HG02973 (cell line): ENCODE measurements at regions not wholly inside any gene's neighbourhood (a gene's known extent, or its start where the extent isn't known, plus 50 kb on each side); places are given as distances from the start of the nearest gene placed in this dataset.
"Not testable (repeated sequence)": the region's sequence is repeated elsewhere in the genome, so short reads cannot be mapped to it uniquely, and the experiment has no call there.

Experiments
- ATAC-seq: cut with Tn5 transposase; IDR thresholded peaks from one replicate; pipeline ENCODE4 v1.9.1; 2021; ENCODE audit warnings: moderate library complexity; ENCODE audit not compliant: unreplicated experiment

DNA sequence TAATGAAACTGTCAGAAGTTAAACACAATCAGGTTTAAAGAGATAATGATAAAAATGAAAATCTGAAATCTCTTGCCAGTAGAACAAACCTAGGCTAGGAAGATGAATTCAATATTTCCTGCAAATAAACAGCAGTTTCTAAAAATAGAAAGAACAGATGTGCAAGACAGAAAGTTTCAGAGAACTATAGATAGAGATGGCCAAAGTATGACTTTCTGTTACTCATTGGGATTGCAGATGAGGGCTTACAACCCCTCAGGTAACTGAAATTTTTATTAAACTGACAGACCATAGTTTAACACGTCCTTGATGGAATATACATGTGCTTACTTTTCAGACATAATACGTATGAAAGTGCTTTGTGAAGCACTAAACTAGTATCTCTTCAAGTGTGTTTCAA lies 82.3 kb upstream of the PPARGC1A start:
- no peak for ATAC-seq

DNA sequence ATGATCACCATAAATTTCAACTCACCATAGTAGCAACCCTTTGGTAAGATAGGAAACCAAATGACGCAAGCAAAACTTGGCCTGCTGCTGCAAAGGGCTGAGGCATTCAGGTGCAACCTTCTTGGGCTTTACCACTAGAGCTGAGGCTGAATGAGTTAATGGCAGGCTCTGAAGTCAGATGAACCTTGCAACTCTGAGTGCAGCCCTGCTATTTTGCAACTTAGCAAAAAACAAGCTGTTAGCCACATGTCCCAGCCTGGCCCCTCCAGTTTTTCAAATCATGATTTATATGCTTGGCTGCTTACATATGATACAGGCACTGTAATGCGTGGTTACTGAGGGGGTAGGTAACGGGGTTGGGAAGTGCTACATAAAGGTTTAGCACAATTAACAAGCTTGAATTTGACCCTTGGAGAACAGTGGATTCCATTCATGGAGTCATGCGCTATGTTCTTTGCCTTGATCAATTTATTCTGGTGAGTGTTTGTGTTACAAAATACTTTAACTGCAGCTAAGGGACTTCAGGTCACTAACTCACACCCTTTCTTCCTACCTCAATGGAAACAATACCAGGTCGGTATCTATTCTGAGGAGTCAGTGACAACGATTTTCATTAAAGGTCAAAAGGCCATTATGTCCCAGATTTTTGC lies 80.5 kb upstream of the PPARGC1A start:
- ATAC-seq, result no peak

DNA sequence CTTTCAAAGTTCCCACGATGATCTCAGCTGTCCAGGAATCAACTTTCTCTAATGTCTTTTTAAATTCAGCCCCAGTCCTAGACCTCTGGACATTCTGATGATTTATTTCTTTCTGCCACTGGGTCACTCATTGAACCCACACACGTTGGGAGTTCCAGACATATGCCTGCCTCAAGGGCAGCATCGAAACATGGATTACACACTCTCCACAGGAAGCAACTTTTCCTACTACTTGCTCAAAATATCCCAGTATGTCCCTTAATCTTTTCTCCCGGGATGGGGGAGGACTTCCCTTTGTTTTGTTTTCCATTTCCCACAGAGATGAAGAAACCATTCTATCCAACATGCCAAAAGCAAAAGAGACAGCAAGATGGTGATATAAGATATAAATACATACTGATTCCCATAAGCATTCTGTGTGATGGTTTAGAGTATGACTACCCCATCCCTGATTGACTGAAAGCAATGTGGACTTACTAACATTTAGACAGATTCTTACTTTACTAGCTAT lies 79.8 kb upstream of the PPARGC1A start:
- ATAC-seq, result no peak

DNA sequence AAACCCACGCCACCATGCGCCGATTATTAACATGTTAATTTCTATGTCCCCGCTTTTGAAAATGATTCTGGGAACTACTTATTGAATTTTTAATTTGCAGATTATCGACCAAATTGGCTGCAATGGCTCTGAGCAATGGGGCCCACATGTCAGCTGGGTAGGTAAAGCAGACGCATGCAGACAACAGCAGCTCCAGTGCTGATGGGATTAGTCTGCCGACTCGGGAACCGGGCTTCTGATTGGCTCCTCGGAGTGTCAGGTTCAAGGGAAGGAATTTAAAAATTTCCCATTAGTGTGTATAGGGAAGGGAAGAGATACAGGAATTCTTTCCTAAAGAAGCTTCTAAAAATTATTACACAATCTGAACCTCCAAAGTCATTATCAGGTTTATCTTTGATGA lies 77.4 kb upstream of the PPARGC1A start:
- no peak for ATAC-seq

DNA sequence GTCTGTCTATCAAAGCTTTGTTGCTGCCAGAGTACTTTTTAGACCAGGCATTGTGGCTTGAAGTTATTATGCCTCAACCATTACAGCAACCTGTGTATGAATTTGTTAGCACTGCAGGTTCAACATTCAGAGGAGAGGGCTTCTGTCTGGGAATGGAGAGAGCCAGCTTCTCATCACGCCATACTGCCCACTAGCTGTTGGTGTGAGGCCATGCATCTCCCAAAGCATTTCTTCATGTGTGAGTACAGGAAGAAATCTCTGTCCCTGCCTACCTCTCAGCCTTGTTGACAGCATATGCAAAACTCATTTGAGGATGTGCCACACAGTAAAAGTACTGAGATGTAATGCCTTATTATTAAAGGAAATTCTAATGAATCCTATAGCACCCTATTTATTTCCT lies 76.9 kb upstream of the PPARGC1A start:
- ATAC-seq, result no peak

DNA sequence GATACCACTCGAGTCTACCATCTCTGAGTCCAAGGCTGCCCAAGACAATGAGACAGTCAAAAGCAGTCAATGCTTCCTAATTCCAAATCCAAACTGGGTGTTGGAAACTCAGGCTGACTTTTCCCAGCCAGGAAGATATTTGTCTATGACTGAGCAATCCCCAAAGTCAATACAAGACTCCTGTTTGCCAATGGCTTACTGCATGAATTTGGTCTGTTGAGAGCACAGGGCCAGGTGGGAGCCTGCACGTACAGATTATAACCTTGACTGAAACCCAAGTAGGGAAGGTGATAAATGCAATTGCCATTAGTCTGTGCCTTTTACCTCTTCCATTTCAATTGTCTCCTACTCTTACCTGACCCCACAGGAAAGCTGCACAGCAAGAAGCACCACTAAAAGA lies 72.6 kb upstream of the PPARGC1A start:
- ATAC-seq, result no peak

DNA sequence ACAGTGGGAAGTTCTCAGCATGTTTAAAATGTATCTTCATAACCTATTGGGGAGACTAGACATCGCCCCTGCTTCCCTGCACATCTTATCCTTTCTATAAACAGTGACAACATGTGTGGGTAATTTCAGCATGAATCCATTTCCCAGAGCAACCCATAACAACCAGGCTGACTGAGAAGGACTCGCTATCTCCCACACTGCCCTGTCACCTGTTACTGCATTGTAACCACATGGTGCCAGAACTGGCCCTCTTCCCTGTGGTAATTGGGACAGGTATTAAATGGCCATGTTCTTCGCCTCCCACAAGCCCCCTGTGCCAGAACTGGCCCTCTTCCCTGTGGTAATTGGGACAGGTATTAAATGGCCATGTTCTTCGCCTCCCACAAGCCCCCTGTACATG lies 71.5 kb upstream of the PPARGC1A start:
- not testable (repeated sequence) for ATAC-seq

DNA sequence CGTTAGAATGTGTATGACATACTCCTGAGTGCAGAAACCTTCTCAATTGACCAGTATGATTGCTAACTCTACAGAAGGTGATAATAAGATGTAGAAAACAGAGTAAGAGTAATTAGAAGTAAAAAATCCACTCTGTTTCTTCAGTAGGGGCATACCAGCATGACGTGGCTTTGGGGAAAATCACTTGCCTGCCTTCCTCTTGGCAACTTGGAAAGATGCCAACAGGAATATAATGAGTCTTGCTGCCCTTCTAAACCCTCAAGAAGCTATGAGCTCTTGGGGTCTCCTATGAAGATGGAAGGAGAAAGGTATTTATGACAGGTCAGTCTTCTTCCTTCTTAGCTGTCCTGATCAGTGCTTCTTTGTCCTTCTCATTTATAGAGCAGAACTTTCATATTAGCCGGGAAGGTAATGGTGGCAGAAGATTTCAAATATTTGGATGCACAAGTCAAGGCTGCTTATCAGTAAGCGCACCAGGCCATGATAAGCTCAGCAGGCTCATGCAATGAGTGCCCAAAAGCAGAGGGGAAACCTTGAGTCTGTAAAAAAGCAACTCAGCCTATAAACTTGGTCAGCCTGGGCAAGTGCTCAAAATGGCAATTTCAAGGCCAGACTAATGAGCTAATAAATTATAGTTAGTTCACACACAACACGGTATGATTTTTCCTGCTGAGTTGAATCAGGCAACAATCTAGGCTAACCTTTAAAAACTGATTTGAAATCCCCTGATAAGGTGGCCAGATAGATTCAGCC lies 69.7 kb upstream of the PPARGC1A start:
- no peak for ATAC-seq

DNA sequence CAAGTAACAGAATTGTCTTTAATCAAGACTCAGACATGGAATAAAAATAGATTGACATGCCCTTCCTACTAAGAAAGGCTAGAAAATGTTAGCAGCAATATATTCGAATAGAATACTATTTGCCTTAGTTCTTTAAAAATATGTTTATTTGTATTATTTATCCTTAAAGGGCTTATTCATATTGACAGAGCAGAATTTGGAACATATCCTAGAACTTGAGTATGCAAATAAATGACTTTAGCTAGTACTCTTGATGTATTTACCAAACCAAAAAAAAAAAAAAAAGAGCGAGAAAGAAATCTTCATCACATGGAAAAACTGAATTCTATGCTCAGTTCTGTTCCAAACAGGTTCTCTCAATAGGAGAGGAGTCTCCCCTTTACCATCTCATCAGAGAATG lies 68.9 kb upstream of the PPARGC1A start:
- no peak for ATAC-seq

DNA sequence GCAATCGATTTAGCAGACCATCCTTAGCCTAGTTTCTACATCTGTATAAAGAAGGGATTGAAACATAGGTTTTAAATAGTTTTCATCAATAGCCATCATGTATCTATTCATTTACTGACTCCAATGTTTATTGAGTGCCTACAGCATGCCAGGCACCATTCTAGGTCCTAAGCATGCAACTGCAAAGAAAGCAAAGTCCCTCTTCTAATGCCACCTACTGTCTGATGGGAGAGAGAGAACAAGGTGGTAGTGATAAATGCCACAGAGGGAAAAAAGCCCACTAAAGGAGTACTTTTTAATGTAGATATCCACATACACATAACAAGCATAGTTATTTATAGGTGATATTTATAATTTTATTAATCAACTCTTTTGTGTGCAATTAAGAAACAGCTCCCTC lies 67.6 kb upstream of the PPARGC1A start:
- no peak for ATAC-seq

DNA sequence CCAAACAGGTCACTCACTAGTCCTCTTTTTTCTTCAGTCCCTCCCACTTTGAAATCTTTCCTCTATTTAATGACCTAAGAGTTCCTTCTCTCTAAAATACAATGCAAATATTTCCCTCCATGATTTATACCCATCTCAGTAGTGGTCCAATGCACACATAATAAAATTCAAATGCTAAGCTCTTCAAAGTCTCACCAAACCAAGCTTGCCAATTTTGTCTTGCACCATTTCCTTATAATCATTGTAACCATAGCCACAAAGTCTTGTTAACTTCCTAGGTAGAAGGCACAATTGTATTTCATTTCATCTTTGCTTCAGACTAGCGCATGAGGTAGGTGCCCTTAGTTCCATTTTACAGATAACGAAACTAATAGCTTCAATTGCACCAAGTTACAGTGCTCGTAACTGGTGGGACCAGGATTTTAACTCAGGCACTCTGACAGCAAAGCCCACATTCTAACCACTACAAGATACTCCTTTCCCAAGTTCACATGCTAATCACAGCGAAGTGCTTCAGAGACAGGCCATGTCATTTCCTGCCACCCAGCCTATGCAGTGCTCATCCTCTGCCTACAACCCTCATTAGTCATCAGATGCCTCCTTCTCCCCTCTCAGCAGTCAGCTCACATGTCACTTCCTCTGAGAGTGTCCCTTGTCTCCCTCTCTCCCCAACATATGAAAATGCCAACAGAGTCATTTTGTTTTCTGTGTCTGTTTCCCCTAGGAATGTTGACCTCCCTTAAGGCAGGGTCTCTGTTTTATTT lies 66.9 kb upstream of the PPARGC1A start:
- no peak for ATAC-seq

DNA sequence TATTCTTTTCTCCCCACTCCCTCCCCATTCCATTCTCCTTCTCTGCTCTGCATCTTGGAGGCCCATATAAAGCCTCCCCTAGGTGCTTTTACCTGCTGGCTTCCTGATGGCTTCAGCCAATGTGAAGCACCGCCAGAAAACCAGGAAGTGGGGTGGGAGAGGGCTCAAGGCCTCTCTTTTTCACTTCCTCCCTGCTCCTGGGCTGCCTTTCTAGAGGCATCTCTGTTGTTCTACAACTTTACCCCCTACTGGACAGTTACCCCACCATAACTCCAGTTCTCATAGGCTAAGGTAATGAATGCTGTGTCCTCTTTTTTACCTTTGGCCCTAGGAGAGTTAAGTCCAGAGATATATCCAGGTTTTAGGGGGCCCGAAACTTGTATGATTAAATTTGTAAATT lies 62.4 kb upstream of the PPARGC1A start:
- ATAC-seq, result no peak

DNA sequence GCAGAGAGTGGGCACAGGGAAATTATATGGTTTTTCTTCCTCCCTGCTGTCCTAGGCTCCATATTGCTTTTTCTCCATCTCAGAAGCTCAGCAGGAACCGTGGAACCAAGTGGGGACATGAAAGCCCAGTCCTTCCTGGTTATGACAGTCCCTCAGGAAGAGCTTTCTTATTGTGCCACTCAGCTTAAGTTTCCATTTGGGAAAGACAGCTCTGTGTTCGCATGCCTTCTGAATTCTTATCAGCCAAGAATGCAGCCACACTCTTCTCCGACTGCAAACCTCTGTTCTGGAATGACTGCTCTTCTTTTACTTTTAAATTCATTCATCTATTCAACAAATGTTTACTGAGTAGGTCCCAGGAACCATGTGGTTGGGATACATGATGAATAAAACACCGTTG lies 58.0 kb upstream of the PPARGC1A start:
- no peak for ATAC-seq

DNA sequence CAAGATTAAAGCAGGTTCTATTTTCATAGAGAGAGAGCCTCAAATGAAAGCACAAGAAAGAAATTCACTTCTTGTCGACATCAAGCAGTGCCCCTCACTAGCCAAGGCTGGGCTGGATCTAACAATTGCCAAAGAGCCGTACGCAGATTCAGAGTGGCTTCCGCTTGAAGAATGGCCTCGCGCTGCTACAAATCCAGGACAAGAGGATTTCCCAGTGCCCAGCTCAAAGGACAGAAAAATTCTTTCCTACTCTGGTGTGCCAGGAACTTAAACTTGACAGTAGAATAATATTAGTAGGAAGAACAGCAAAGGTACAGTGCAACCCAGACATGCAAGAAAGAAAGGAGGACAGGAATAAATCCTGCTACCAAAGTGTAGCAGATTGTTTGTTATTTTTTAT lies 56.5 kb upstream of the PPARGC1A start:
- no peak for ATAC-seq

DNA sequence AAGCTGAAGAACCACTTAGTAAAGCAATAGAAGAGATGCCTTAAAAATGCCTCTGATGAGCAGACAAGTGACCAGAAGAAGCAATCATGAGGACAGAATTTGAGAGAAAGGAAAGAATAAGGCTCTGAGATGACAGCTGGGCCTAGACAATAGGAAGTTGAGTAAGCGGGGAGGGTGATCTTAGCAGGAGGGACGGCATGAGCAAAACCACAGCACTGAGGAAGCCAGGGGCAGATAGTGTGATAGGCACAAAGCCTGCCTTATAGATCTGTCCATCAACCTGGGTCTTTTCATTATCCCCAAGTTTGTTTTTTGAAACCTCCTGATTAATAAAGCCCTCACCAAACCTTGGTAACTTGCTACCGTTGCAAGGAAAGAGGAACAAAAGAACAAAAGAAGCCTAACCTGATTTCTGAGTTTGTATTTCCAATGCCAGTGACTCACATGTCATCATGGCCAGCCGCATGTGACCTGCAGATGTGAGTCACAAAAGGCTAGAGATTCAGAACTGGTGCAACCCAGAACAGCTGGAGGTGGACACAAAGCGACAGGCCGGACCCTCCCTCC lies 55.7 kb upstream of the PPARGC1A start:
- no peak for ATAC-seq

DNA sequence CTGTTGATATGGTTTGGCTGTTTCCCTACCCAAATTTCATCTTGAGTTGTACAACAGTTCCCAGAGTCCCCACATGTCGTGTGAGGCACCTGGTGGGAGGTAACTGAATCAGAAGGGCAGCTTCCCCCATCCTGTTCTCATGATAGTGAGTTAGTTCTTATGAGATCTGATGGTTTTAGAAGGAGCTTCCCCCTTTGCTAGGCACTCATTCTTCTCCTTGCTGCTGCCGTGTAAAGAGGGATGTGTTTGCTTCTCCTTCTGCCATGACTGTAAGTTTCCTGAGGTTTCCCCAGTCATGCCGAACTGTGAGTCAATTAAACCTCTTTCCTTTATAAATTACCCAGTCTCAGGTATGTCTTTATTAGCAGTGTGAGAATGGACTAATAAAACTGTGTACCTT lies 54.7 kb upstream of the PPARGC1A start:
- not testable (repeated sequence) for ATAC-seq

DNA sequence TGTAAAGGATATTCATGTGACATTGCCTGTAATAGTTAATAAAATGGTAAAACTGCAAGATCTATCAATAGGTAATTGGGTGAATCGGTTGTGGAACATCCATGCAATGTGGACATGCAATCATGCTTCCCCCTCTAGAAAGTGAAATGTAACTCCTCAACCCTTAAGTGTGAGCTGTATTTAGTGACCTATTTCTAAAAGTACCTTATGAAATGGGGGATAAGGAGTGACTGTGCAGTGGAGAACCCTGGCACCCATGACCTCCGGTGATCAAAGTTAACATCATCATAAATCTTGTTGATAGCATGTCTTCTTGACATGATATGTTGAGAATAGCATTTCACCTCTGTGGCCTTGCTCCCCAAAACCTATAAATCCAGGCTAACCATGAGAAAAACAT lies 53.6 kb upstream of the PPARGC1A start:
- no peak for ATAC-seq

DNA sequence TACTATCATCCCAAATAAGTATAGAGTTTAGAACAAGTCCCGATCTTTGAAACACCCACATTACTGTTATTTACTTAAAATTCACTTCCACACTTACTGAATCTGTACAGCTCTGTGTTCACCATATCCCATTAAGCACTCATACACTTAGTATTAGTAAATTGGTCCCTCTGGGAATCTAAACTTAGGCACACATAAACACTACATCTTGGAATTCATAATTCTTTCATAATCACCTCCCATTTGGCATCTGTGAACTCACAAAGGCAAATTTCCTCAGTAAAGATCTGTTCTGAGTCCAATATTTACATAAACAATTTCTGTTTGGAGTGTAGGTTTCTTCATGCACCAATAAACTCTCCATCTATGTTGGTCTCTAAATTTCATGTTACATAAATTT lies 52.6 kb upstream of the PPARGC1A start:
- ATAC-seq, result no peak
